IMR-90 (cell line): ENCODE measurements at regions not wholly inside any gene's neighbourhood (a gene's known extent, or its start where the extent isn't known, plus 50 kb on each side); places are given as distances from the start of the nearest gene placed in this dataset.

Source experiments
- BHLHE40 ChIP-seq: fragments of 150-350 bp; IDR thresholded peaks from 2 replicates; pipeline ENCODE4 v1.6.1; 2016; ENCODE audit warnings: mild to moderate bottlenecking, low read depth, low read length
- CEBPB ChIP-seq: IDR thresholded peaks from 2 replicates; pipeline ENCODE4 v1.6.1; 2012; ENCODE audit warnings: low read depth, low read length, improper control_type of control experiment
- FOS ChIP-seq: fragments of 150-350 bp; IDR thresholded peaks from 2 replicates; pipeline ENCODE4 v1.6.1; 2016; ENCODE audit warnings: low read depth, low read length
- MAFK ChIP-seq: IDR thresholded peaks from 2 replicates; pipeline ENCODE4 v1.6.1; 2012; ENCODE audit warnings: low read depth, low read length, improper control_type of control experiment
- MAZ ChIP-seq: IDR thresholded peaks from 2 replicates; pipeline ENCODE4 v1.6.1; 2012; ENCODE audit warnings: low read depth, mild to moderate bottlenecking, low read length, improper control_type of control experiment, moderate library complexity, borderline replicate concordance
- MXI1 ChIP-seq: IDR thresholded peaks from 2 replicates; pipeline ENCODE4 v1.6.1; 2012; ENCODE audit warnings: low read depth, mild to moderate bottlenecking, low read length, moderate library complexity, borderline replicate concordance
- NFE2L2 ChIP-seq: fragments of 150-350 bp; IDR thresholded peaks from 2 replicates; pipeline ENCODE4 v1.6.1; 2016; ENCODE audit warnings: low read depth, mild to moderate bottlenecking, low read length
- POLR2A ChIP-seq: IDR thresholded peaks from 2 replicates; pipeline ENCODE4 v1.6.1; 2012; ENCODE audit warnings: mild to moderate bottlenecking, low read depth, low read length
- RAD21 ChIP-seq: IDR thresholded peaks from 2 replicates; pipeline ENCODE4 v1.6.1; 2012; ENCODE audit warnings: low read length, improper control_type of control experiment
- RFX5 ChIP-seq: IDR thresholded peaks from 2 replicates; pipeline ENCODE4 v1.8.0; 2012; ENCODE audit warnings: low read depth, mild to moderate bottlenecking, low read length, moderate library complexity
- SMC3 ChIP-seq: fragments of 150-350 bp; IDR thresholded peaks from 2 replicates; pipeline ENCODE4 v1.6.1; 2016; ENCODE audit warnings: low read depth, mild to moderate bottlenecking, antibody characterized with exemption, low read length, moderate library complexity
- USF2 ChIP-seq: fragments of 150-350 bp; IDR thresholded peaks from 2 replicates; pipeline ENCODE4 v1.6.1; 2017; ENCODE audit warnings: mild to moderate bottlenecking, antibody characterized with exemption, low read length, low read depth
- TF ChIP-seq, protein P1 (sequence below): conservative IDR thresholded peaks from 2 replicates; pipeline ENCODE4 v1.5.1; 2012; ENCODE audit warnings: mild to moderate bottlenecking, low read depth, low read length, improper control_type of control experiment

GRCh38 chr2:193891023-193891422 lies 1696.3 kb upstream of the TMEFF2 start:
- TF ChIP-seq NFE2L2 (no peak), USF2 (no peak), FOS (no peak), POLR2A (no peak), MXI1 (no peak), MAZ (no peak), CEBPB (no peak), BHLHE40 (no peak), MAFK (no peak), RAD21 (no peak), SMC3 (no peak), RFX5 (no peak)
- TF ChIP-seq, protein P1, sequence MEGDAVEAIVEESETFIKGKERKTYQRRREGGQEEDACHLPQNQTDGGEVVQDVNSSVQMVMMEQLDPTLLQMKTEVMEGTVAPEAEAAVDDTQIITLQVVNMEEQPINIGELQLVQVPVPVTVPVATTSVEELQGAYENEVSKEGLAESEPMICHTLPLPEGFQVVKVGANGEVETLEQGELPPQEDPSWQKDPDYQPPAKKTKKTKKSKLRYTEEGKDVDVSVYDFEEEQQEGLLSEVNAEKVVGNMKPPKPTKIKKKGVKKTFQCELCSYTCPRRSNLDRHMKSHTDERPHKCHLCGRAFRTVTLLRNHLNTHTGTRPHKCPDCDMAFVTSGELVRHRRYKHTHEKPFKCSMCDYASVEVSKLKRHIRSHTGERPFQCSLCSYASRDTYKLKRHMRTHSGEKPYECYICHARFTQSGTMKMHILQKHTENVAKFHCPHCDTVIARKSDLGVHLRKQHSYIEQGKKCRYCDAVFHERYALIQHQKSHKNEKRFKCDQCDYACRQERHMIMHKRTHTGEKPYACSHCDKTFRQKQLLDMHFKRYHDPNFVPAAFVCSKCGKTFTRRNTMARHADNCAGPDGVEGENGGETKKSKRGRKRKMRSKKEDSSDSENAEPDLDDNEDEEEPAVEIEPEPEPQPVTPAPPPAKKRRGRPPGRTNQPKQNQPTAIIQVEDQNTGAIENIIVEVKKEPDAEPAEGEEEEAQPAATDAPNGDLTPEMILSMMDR, result no peak
